Ectodermal cell (in vitro differentiated cells): ENCODE measurements at regions not wholly inside any gene's neighbourhood (a gene's known extent, or its start where the extent isn't known, plus 50 kb on each side); places are given as distances from the start of the nearest gene placed in this dataset.

Experiments used
- H3K27ac ChIP-seq: 2 replicates; pipeline ENCODE4 v1.7.0; 2013; ENCODE audit warnings: mild to moderate bottlenecking, low read depth, low read length; ENCODE audit not compliant: insufficient read depth, poor library complexity, severe bottlenecking
- H3K27me3 ChIP-seq: 2 replicates; pipeline ENCODE4 v1.7.0; 2013; ENCODE audit warnings: mild to moderate bottlenecking, low read length; ENCODE audit not compliant: insufficient read depth, control insufficient read depth, poor library complexity, severe bottlenecking
- H3K36me3 ChIP-seq: one replicate; pipeline ENCODE4 v1.7.0; 2013; ENCODE audit warnings: low read length; ENCODE audit not compliant: control insufficient read depth, insufficient read depth
- H3K4me1 ChIP-seq: one replicate; pipeline ENCODE4 v1.7.0; 2013; ENCODE audit warnings: low read length; ENCODE audit not compliant: control insufficient read depth, insufficient read depth
- H3K4me3 ChIP-seq: 2 replicates; pipeline ENCODE4 v1.7.0; 2013; ENCODE audit warnings: low read depth, low read length, control low read depth; ENCODE audit not compliant: insufficient read depth
- H3K9me3 ChIP-seq: 2 replicates; pipeline ENCODE4 v1.7.0; 2013; ENCODE audit warnings: mild to moderate bottlenecking, low read length, moderate library complexity; ENCODE audit not compliant: control insufficient read depth
- WGBS, 2 experiments: methylation state at CpG; one replicate each; pipeline ENCODE4 v1.1.7; 2013; ENCODE audit warnings: missing lambda C conversion rate in 2 of 2; 5-methylcytosine and 5-hydroxymethylcytosine counted together

DNA sequence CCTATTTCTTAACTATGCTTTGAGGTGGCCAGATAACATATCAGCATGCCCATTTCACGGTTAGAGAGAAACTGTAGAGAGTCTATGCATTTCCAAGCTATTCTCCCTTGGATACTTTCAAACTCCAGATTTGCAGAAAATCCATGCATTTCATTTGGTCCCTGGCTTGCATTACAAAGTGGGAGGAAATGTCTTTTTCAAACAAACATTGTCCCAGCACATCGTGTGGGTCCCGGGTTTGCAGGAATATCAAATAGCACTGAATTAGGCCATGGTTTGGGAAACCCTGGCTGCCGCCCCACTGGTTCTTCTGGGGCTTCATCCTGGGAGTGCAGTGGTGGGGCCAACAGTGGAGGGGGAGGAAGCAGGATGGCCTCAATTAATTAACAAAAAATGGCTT, 171.9 kb downstream of the IRX5 start:
- H3K9me3 ChIP-seq: no peaks in the 10 kb centered on the region
- no peaks in the 10 kb centered on the region for H3K4me1 ChIP-seq
- H3K36me3 ChIP-seq: no peaks in the 10 kb centered on the region
- 75% methylated on average over 4 of the region's 4 CpGs for WGBS, 2 experiments
- H3K27ac ChIP-seq: no peak overlapping the region
- H3K4me3 ChIP-seq: no peak overlapping the region
- H3K27me3 ChIP-seq: no peaks in the 10 kb centered on the region

DNA sequence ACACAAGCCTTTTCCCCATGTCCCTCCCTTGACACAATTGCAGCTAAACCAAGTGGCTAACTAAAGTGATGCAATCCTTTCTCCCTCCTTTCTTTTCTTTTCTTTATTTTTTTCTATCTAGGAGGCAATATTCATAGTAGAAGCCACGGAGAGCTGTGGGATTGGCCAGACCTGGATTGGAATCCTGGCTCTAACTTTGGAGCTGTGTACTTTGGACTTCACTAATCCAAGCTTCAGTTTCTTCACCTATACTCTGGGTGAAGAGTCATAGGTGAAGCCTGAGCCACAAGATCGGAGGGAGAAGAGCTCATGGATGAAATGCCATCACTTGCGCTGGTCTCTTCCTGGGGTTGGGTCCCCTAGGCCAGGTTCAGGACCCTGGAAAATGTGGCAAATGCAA, 177.2 kb downstream of the IRX5 start:
- no peaks in the 10 kb centered on the region for H3K27me3 ChIP-seq
- H3K9me3 ChIP-seq: no peaks in the 10 kb centered on the region
- no peaks in the 10 kb centered on the region for H3K4me1 ChIP-seq
- 91 to 99% methylated on average over 3 of the region's 3 CpGs for WGBS, 2 experiments
- no peak overlapping the region for H3K4me3 ChIP-seq
- H3K36me3 ChIP-seq: no peaks in the 10 kb centered on the region
- H3K27ac ChIP-seq: no peak overlapping the region

DNA sequence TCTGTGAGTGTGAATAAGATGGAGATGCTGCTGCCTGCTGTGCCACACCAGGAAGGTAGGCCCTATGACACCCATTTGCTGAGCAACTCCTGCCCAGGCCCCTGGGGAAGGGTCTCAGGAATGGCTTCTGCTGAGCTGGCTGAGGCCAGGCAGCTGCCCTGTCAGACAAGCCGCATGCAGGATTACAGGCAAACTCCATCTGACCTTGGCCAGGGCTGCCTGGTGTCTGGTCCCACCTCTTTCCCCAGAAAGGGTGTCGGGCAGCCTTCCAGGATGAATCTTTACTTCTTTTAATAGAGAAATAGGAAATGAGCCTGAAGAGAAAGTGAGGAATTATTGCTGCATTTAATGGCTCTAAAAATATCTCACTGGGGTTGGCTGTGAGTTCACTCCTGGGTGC, 182.5 kb downstream of the IRX5 start:
- H3K27me3 ChIP-seq: no peaks in the 10 kb centered on the region
- H3K4me3 ChIP-seq: no peak overlapping the region
- H3K4me1 ChIP-seq: no peaks in the 10 kb centered on the region
- no peaks in the 10 kb centered on the region for H3K9me3 ChIP-seq
- no peak overlapping the region for H3K27ac ChIP-seq
- WGBS, 2 experiments: 91 to 100% methylated on average over 2 of the region's 2 CpGs
- no peaks in the 10 kb centered on the region for H3K36me3 ChIP-seq

DNA sequence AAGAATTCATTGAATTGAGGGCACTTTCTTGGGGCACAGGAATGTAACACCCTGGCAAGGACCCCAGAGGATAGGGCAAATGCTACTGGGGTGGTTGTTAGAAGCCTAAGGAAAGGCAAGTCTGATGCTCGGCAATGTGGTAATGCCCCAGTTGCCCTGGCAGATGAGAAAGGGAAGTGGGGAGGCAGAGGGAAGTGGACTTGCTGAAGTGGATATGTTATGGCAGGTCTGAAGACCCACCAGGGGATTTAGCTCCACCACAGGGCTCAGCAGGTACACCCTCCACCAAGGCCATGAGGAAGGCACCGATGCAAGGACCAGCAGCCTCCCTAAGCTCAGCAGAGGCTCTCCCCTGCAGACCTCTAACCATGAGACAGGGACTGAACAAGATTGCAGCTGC, 184.8 kb downstream of the IRX5 start:
- H3K9me3 ChIP-seq: no peaks in the 10 kb centered on the region
- no peak overlapping the region for H3K4me3 ChIP-seq
- H3K36me3 ChIP-seq: no peaks in the 10 kb centered on the region
- WGBS, 2 experiments: 95 to 98% methylated on average over 2 of the region's 2 CpGs
- no peaks in the 10 kb centered on the region for H3K27me3 ChIP-seq
- H3K4me1 ChIP-seq: no peaks in the 10 kb centered on the region
- no peak overlapping the region for H3K27ac ChIP-seq

DNA sequence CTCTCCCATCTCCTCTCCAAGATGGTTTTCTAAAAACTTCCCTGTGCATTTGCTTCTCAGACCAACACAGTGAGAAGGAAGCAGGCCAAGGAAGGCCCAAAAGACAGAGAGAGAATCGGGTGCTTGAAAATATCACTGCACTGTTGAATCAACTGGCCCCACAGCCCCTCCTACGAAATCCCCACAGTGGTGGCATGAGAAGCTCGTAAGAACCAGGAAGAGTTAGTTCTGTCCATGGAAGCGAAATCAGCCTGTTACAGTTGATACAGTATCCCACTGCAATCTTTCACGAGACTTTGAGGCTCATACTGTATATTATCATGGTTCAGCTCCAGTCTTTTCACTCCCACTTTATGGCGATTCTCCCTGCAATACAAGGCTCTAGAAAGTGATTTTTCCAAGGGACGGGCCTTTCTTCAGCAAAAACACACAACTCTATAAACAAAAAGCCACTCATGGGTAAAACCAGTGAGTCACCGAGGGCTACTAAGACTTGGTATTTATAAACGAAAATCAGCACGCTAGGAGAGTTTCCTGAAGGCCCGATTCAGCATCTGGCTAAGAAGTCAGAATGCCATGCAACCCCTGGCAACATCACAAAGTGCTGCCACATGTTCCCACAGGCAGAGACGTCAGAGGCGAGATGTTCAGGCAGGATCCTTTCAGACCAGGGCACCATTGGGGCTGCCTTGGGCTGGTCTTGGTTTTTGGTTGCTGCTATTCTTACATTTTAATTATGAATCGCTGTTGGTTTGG, 185.7 kb downstream of the IRX5 start:
- no peak overlapping the region for H3K4me3 ChIP-seq
- no peaks in the 10 kb centered on the region for H3K27me3 ChIP-seq
- H3K4me1 ChIP-seq: no peaks in the 10 kb centered on the region
- no peak overlapping the region for H3K27ac ChIP-seq
- H3K9me3 ChIP-seq: no peaks in the 10 kb centered on the region
- WGBS, 2 experiments: 93 to 95% methylated on average over 14 of the region's 14 CpGs
- no peaks in the 10 kb centered on the region for H3K36me3 ChIP-seq

DNA sequence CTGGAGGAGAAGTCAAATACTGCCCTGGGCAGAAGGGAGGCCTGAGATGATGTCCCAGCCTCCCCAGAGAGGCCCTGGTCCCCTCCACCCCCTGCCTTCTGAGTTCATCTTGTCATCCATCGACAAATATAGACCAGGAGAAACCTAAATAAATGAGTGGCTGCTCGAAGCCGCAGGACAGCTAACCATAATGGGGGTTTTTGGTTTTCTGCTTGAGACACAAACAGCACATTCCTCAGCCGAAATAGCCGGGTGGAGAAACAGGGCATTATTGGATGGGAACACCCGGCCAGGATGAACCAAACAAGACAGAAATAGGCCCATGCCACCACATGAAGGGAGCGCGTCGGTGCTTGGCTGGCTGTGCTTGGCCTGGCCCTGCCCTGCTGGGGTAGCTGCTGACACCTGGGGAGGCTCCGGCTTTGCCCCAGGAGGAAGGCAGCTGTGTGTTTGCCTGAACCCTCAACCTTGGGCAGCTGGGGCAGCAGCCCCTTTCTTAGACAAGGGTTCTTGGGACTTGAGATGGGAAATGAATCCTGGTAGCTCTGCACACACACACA, 188.1 kb downstream of the IRX5 start:
- no peak overlapping the region for H3K4me3 ChIP-seq
- 94 to 96% methylated on average over 10 of the region's 10 CpGs for WGBS, 2 experiments
- H3K27ac ChIP-seq: no peak overlapping the region
- H3K9me3 ChIP-seq: no peaks in the 10 kb centered on the region
- no peaks in the 10 kb centered on the region for H3K27me3 ChIP-seq
- H3K4me1 ChIP-seq: no peaks in the 10 kb centered on the region
- H3K36me3 ChIP-seq: no peaks in the 10 kb centered on the region

DNA sequence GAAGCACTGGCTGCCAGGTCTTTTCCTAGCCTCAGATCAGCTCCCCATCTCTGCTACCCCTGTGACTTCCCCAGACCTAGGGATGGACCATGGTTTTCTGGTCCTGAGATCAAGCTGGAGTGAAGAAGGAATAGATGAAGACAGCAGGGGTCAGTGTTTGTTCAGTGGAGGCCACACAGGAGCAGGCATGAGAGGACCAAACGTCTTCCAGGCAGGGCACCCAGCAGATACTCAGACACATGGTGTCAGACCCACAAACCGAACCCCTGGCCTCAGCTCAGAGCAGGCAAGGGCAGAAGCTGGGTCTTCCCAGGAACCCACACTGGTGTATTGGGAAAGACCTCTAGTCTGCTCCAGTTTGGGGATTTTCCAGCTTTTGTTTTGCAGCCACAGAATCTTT, 189.7 kb downstream of the IRX5 start:
- Histone ChIP-seq H3K36me3 (no peaks in the 10 kb centered on the region), H3K4me1 (no peaks in the 10 kb centered on the region), H3K4me3 (no peak overlapping the region), H3K27me3 (no peaks in the 10 kb centered on the region), H3K9me3 (no peaks in the 10 kb centered on the region), H3K27ac (no peak overlapping the region)
- WGBS, 2 experiments: 44 to 46% methylated on average over 2 of the region's 2 CpGs

DNA sequence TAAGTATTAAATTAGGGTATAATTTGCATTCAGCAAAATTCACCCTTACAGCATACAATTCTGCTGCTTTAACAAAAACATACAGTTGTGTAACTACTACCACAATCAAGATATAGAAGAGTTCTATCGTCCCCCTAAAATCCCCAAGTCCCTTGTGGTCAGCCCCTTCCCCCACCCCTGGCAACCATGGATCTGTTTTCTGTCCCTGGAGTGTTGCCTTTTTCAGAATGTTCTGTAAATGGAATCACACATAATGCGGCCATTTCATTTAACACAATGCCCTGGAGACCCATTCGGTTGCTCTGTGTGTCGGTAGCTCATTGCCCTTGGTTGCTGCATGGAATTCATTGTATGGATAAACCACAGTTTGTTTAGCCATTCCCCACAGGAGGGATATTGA, 190.2 kb downstream of the IRX5 start:
- H3K27me3 ChIP-seq: no peaks in the 10 kb centered on the region
- H3K27ac ChIP-seq: no peak overlapping the region
- H3K4me1 ChIP-seq: no peaks in the 10 kb centered on the region
- H3K36me3 ChIP-seq: no peaks in the 10 kb centered on the region
- H3K4me3 ChIP-seq: no peak overlapping the region
- 89 to 92% methylated on average over 4 of the region's 4 CpGs for WGBS, 2 experiments
- H3K9me3 ChIP-seq: no peaks in the 10 kb centered on the region

DNA sequence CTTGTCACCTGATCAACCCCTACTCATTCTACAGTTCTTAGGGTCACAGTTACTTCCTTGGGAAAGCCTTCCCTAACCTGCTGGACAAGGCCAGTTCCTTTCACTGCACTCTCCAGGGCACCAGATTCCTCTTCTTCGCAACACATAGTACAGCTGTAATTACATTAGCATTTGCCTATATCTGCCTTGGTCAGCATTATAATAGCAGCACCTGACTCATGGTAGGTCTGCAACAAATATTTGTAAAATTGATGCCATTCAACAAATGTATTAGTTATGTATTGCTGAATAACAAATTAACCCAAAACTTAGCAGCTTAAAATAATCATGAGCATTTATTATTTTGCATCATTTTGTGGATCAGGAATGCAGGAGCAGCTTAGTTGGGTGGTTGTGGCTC, 193.0 kb downstream of the IRX5 start:
- Histone ChIP-seq H3K27ac (no peak overlapping the region), H3K36me3 (no peaks in the 10 kb centered on the region), H3K4me1 (no peaks in the 10 kb centered on the region), H3K4me3 (no peak overlapping the region), H3K9me3 (no peaks in the 10 kb centered on the region), H3K27me3 (no peaks in the 10 kb centered on the region)
- 94 to 100% methylated on average over 1 of the region's 1 CpG for WGBS, 2 experiments

DNA sequence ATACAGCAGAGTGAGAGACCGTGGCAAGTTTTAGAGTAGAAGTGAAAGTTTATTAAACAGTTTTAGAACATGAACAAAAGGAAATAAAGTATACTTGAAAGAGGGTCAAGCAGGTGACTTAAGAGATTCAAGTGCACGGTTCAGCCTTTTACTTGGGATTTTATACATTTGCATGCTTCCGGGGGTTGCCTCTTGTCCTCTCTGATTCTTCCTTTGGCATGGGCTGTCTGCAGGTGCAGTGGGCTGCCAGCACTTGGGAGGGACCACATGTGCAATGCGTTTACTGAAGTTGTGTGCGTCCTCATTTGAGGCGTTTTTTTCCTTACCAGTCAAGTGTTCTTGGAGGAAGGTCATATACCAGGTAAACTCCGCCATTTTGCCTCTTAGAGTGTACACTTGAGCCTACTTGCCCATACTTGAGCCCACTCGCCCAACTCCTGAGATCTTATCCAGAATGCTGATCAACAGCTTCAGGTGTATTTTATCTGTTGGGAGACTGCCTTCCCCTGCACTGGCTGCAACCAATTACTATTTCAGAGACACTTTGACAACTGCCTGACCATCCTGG, 195.2 kb downstream of the IRX5 start:
- no peaks in the 10 kb centered on the region for H3K36me3 ChIP-seq
- H3K4me1 ChIP-seq: no peaks in the 10 kb centered on the region
- WGBS, 2 experiments: 93 to 94% methylated on average over 8 of the region's 8 CpGs

More for the DNA sequence above, 195.2 kb downstream of the IRX5 start:
- Histone ChIP-seq H3K27ac (no peak overlapping the region), H3K27me3 (no peaks in the 10 kb centered on the region), H3K4me3 (no peak overlapping the region), H3K9me3 (no peaks in the 10 kb centered on the region)
